Right lobe of liver (tissue), 4 donors: ENCODE measurements at regions not wholly inside any gene's neighbourhood (a gene's known extent, or its start where the extent isn't known, plus 50 kb on each side); places are given as distances from the start of the nearest gene placed in this dataset.

Experiments
- POLR2A ChIP-seq: fragments of 450-650 bp; IDR thresholded peaks from one replicate; pipeline ENCODE4 v1.6.1; 2017; ENCODE audit warnings: antibody characterized with exemption, mild to moderate bottlenecking
- TF ChIP-seq, protein P1 (sequence below), 4 donors: fragments of 200-600 bp in 3 of 4; fragments of 450-650 bp in 1 of 4; IDR thresholded peaks; one replicate each; pipeline versions ENCODE4 v1.5.1 to v1.8.0; 2016 to 2022; ENCODE audit warnings: antibody characterized with exemption in 4 of 4, mild to moderate bottlenecking in 2 of 4
- donor health status: DM: no; HTN: no; CAD: no.
- donor health status: DM: no; HTN: no; CAD: no.
- donor health status: DM: no; HTN: yes; CAD: no.

DNA sequence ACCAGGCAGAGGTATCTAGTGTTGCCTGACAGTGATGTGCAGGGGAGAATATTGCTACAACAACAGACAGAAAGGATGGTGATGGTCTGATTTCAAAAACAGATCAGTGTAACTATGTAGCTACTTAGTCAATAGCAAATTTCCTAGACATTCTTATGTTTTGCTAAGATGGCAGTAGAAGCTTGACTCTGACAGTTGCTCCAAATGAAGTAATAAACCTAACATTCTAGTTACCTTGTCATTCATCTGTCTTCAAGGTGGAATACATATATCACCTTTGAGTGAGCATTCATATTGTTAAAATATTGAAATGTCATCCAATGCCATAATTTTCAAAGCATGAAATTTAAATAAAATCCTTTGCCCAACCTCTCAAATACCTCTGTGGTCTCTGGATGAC, 617.4 kb downstream of the USP25 start:
- TF ChIP-seq, protein P1, sequence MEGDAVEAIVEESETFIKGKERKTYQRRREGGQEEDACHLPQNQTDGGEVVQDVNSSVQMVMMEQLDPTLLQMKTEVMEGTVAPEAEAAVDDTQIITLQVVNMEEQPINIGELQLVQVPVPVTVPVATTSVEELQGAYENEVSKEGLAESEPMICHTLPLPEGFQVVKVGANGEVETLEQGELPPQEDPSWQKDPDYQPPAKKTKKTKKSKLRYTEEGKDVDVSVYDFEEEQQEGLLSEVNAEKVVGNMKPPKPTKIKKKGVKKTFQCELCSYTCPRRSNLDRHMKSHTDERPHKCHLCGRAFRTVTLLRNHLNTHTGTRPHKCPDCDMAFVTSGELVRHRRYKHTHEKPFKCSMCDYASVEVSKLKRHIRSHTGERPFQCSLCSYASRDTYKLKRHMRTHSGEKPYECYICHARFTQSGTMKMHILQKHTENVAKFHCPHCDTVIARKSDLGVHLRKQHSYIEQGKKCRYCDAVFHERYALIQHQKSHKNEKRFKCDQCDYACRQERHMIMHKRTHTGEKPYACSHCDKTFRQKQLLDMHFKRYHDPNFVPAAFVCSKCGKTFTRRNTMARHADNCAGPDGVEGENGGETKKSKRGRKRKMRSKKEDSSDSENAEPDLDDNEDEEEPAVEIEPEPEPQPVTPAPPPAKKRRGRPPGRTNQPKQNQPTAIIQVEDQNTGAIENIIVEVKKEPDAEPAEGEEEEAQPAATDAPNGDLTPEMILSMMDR (IDR thresholded peaks at IDR 0.05) = no peak
- no peak for TF ChIP-seq POLR2A
